ENCODE measurements at regions not wholly inside any gene's neighbourhood (a gene's known extent, or its start where the extent isn't known, plus 50 kb on each side); places are given as distances from the start of the nearest gene placed in this dataset.
"Not testable (repeated sequence)": the region's sequence is repeated elsewhere in the genome, so short reads cannot be mapped to it uniquely, and the experiment has no call there.

- Mint-ChIP-seq H3K27ac (no peak overlapping the region), H3K4me3 (no peak overlapping the region), H3K4me1 (no peaks in the 10 kb centered on the region), H3K27me3 (no peaks in the 10 kb centered on the region), H3K9me3 (no peaks in the 10 kb centered on the region), H3K36me3 (no peaks in the 10 kb centered on the region)
- DNase-seq = no peak
- ATAC-seq (ENCODE audit: low read depth) = no peak
- POLR2A ChIA-PET = no interaction called here
Observed at GRCh38 chr2:16088035-16088801, 147.9 kb downstream of the MYCN start.

- POLR2A ChIA-PET; ATAC-seq (ENCODE audit: low read depth); DNase-seq; H3K4me1 Mint-ChIP-seq; H3K27me3 Mint-ChIP-seq; H3K9me3 Mint-ChIP-seq; H3K4me3 Mint-ChIP-seq; H3K36me3 Mint-ChIP-seq; H3K27ac Mint-ChIP-seq: not testable (repeated sequence)
Observed at GRCh38 chr2:16086136-16086535, 145.8 kb downstream of the MYCN start.

DNA sequence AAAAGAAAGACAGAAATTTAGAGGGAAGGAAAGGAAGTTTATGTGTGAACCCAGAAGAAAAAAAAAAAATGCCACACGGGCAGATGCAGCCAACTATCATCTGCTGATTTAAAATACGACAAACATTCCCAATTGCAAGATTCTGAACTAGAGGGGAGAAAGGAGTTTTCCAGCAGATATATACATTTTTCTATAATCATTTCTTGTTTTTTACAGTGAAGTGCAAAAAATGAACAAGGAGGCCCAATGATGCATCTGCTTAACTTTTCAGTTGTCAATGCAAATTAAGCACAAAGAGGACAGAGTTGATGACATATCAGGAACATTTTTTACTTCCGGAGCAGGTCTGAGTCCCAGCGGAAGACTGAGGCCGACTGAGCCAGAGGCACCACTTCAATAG lies 144.7 kb downstream of the MYCN start:
- POLR2A ChIA-PET = no interaction called here
- no peak overlapping the region for H3K27ac Mint-ChIP-seq
- H3K36me3 Mint-ChIP-seq = no peaks in the 10 kb centered on the region
- no peaks in the 10 kb centered on the region for H3K9me3 Mint-ChIP-seq
- H3K27me3 Mint-ChIP-seq = no peaks in the 10 kb centered on the region
- no peak overlapping the region for H3K4me3 Mint-ChIP-seq
- DNase-seq (no peak), ATAC-seq (ENCODE audit: low read depth) (no peak)
- H3K4me1 Mint-ChIP-seq = no peaks in the 10 kb centered on the region

DNA sequence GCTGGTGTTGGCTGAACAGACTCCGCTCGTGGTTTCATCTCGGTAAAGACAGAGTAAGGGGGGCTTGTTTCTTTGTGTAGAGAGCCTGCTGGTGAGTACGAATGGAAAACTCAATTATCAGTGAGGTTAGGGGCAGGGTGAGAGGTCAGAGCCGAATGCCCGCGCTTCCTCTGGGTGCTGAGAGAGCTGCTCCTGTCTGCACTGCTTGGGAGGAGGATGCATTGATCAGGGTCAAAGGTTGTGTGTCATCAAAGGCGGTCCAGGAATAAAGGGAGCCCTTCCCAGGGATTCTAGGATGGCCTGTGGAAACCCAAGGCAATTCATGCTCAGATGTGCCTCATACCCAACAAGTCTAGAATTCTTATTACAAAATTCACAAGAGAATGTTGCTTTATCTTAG lies 143.9 kb downstream of the MYCN start:
- no peak overlapping the region for H3K4me3 Mint-ChIP-seq
- no peak overlapping the region for H3K27ac Mint-ChIP-seq
- DNase-seq (no peak), ATAC-seq (ENCODE audit: low read depth) (no peak)
- H3K9me3 Mint-ChIP-seq = no peaks in the 10 kb centered on the region
- H3K36me3 Mint-ChIP-seq = no peaks in the 10 kb centered on the region
- H3K4me1 Mint-ChIP-seq = no peaks in the 10 kb centered on the region
- POLR2A ChIA-PET = no interaction called here
- H3K27me3 Mint-ChIP-seq = no peaks in the 10 kb centered on the region

DNA sequence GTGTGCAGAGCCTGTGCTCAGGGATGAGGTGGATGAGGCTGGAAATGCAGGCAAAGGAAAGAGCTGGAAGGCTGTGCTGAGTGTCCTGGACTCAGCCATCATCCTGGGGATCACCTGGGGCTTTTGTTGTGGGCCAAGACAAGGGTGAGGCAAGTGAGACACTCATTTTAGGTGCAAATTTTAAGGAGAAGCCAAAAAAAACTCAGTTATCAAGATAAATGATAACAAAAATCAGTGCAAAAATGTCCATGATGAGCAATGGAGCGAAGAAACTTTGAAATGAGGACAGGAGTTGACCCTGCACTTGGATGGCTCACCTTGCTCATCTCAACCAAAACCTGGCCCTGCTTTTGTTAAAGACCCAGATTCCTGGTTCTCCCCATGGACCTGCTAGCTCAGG lies 141.9 kb downstream of the MYCN start:
- Mint-ChIP-seq H3K9me3 (no peaks in the 10 kb centered on the region), H3K36me3 (no peaks in the 10 kb centered on the region), H3K27me3 (no peaks in the 10 kb centered on the region), H3K4me1 (no peaks in the 10 kb centered on the region), H3K4me3 (no peak overlapping the region), H3K27ac (no peak overlapping the region)
- no peak for DNase-seq
- no peak for ATAC-seq (ENCODE audit: low read depth)
- POLR2A ChIA-PET = no interaction called here

- H3K4me1 Mint-ChIP-seq = no peaks in the 10 kb centered on the region
- POLR2A ChIA-PET = no interaction called here
- no peaks in the 10 kb centered on the region for H3K27me3 Mint-ChIP-seq
- no peaks in the 10 kb centered on the region for H3K36me3 Mint-ChIP-seq
- DNase-seq (no peak), ATAC-seq (ENCODE audit: low read depth) (no peak)
- H3K9me3 Mint-ChIP-seq = no peaks in the 10 kb centered on the region
- no peak overlapping the region for H3K27ac Mint-ChIP-seq
- H3K4me3 Mint-ChIP-seq = no peak overlapping the region
Observed at GRCh38 chr2:16081316-16082200, 141.2 kb downstream of the MYCN start.

GRCh38 chr2:16080516-16080915 lies 140.2 kb downstream of the MYCN start:
- Mint-ChIP-seq H3K27me3 (no peaks in the 10 kb centered on the region), H3K36me3 (no peaks in the 10 kb centered on the region), H3K9me3 (no peaks in the 10 kb centered on the region), H3K27ac (no peak overlapping the region), H3K4me1 (no peaks in the 10 kb centered on the region), H3K4me3 (no peak overlapping the region)
- POLR2A ChIA-PET = no interaction called here
- DNase-seq (no peak), ATAC-seq (ENCODE audit: low read depth) (no peak)

- no peaks in the 10 kb centered on the region for H3K36me3 Mint-ChIP-seq
- no peak overlapping the region for H3K4me3 Mint-ChIP-seq
- POLR2A ChIA-PET = no interaction called here
- no peaks in the 10 kb centered on the region for H3K9me3 Mint-ChIP-seq
- DNase-seq (no peak), ATAC-seq (ENCODE audit: low read depth) (no peak)
- H3K27me3 Mint-ChIP-seq = no peaks in the 10 kb centered on the region
- H3K27ac Mint-ChIP-seq = no peak overlapping the region
- H3K4me1 Mint-ChIP-seq = no peaks in the 10 kb centered on the region
Observed at GRCh38 chr2:16080071-16080470, 139.7 kb downstream of the MYCN start.

DNA sequence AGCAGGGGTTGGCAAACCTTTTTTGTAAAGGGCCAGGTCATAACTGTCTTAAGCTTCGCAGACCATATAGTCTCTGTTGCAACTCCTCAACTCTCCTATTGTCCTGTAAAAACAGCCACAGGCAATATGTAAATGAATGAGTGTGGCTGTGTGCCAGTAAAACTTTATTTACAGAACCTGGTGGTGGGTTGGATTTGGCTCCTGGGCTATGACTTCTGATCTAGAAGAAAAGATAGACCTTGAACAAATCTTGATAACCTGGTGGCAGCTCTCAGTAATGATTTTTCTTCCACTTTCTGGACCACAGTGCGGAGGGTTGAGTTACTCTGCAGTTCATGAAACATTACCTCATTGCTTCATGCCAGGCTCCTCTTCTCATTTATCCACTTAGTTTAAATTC lies 139.3 kb downstream of the MYCN start:
- POLR2A ChIA-PET = no interaction called here
- H3K9me3 Mint-ChIP-seq = no peaks in the 10 kb centered on the region
- no peak overlapping the region for H3K4me3 Mint-ChIP-seq
- DNase-seq (no peak), ATAC-seq (ENCODE audit: low read depth) (no peak)
- no peaks in the 10 kb centered on the region for H3K27me3 Mint-ChIP-seq
- H3K27ac Mint-ChIP-seq = no peak overlapping the region
- H3K4me1 Mint-ChIP-seq = no peaks in the 10 kb centered on the region
- H3K36me3 Mint-ChIP-seq = no peaks in the 10 kb centered on the region

DNA sequence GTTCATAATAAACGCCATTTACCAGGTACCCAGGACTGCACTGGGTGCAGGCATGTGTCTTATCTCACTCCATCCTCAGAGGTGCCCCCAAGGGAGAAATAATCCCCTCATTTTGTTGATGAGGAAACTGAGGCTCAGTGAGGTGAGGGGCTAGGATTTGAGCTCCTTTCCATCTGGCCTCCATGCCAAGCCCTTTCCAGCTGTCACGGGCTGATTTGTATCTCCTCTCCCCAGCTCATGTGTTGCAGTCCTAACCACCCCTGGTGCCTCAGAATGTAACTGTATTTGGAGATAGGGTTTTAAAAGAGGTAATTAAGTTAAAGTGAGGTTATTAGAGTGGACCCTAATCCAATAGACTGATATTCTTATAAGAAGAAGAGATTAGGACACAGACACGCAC lies 137.3 kb downstream of the MYCN start:
- DNase-seq (no peak), ATAC-seq (ENCODE audit: low read depth) (no peak)
- Mint-ChIP-seq H3K27ac (no peak overlapping the region), H3K9me3 (no peaks in the 10 kb centered on the region), H3K27me3 (no peaks in the 10 kb centered on the region), H3K36me3 (no peaks in the 10 kb centered on the region), H3K4me3 (no peak overlapping the region), H3K4me1 (no peaks in the 10 kb centered on the region)
- POLR2A ChIA-PET = no interaction called here

- H3K4me3 Mint-ChIP-seq = no peak overlapping the region
- H3K27me3 Mint-ChIP-seq = no peaks in the 10 kb centered on the region
- POLR2A ChIA-PET = no interaction called here
- H3K4me1 Mint-ChIP-seq = no peaks in the 10 kb centered on the region
- ATAC-seq (ENCODE audit: low read depth) (no peak), DNase-seq (no peak)
- no peaks in the 10 kb centered on the region for H3K9me3 Mint-ChIP-seq
- no peak overlapping the region for H3K27ac Mint-ChIP-seq
- no peaks in the 10 kb centered on the region for H3K36me3 Mint-ChIP-seq
Observed at GRCh38 chr2:16076911-16077310, 136.6 kb downstream of the MYCN start.

DNA sequence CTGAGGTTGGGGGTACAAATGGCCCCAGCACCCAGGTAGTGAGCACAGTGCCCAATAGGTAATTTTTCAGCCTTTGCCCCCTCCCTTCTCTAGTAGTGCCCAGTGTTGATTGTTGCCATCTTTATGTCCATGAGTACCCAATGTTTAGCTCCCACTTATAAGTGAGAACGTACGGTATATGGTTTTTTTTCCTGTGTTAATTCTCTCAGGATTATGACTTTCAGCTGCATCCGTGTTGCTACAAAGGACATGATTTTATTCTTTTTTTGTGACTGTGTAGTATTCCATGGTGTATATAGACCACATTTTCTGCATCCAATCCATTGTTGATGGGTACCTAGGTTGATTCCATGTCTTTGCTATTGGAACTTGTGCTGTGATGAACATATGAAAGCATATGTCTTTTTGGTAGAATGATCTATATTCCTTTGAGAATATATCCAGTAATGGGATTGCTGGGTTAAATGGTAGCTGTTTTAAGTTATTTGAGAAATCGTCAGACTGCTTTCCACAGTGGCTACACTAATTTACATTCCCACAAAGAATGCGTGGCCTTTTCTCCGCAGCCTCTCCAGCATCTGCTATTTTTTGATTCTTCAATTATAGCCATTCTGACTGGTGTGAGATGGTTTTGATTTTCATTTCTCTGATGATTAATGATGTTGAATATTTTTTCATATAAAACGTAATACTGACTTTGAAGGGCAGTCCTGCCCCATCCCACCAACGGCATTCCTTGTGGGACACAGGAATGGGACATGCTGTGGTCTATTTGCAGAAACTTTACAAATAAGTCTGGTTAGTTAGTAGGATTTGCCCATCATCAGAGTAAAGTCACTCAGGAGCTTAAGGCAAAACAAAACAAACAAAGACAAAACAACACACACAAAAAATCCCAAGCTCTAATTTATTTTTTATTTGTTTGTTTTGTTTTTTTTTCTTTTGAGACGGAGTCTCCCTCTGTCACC lies 135.0 kb downstream of the MYCN start:
- H3K27ac Mint-ChIP-seq = no peak overlapping the region
- POLR2A ChIA-PET = no interaction called here
- H3K27me3 Mint-ChIP-seq = no peaks in the 10 kb centered on the region
- DNase-seq = no peak
- no peak overlapping the region for H3K4me3 Mint-ChIP-seq
- no peak for ATAC-seq (ENCODE audit: low read depth)
- no peaks in the 10 kb centered on the region for H3K4me1 Mint-ChIP-seq
- no peaks in the 10 kb centered on the region for H3K36me3 Mint-ChIP-seq
- H3K9me3 Mint-ChIP-seq = no peaks in the 10 kb centered on the region

DNA sequence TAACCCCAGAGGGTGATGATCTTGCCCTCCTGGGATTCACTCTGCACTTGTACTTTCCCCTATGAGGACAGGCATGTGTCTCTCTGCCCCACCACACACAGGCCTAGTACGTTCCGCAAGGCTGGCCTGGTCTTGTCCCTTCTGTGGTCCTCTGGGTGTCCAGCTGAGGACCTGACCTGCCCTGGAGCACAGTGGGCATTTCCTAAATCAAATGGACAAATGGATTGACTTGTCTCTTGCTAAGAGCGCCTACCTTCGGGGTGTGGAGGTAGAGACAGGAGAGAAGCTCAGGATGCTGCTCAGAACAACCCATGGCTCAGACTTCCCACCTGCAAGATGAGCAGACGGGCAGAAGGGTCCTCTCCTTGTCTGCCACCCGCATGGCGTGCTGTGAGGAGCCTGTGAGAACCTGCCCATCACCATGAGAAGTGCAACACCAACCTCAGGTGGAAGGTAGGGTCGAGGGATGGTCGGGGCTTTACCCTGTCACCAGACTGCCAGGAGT lies 133.6 kb downstream of the MYCN start:
- no peak overlapping the region for H3K4me3 Mint-ChIP-seq
- ATAC-seq (ENCODE audit: low read depth) (no peak), DNase-seq (no peak)
- H3K36me3 Mint-ChIP-seq = no peaks in the 10 kb centered on the region
- H3K9me3 Mint-ChIP-seq = no peaks in the 10 kb centered on the region
- H3K27ac Mint-ChIP-seq = no peak overlapping the region
- H3K4me1 Mint-ChIP-seq = no peaks in the 10 kb centered on the region
- no peaks in the 10 kb centered on the region for H3K27me3 Mint-ChIP-seq
- POLR2A ChIA-PET = no interaction called here

Data from activated naive CD8-positive, alpha-beta T cell treated with anti-CD3 and anti-CD28 coated beads, Interleukin-2, amount 10 ng/mL, durations not matched to agents 7 days and 5 days (primary cell).